Gastrocnemius medialis (tissue), 4 donors: ENCODE measurements at regions not wholly inside any gene's neighbourhood (a gene's known extent, or its start where the extent isn't known, plus 50 kb on each side); places are given as distances from the start of the nearest gene placed in this dataset.

Experiments used
- POLR2A ChIP-seq, 2 donors: fragments of 450-650 bp; IDR thresholded peaks; one replicate each; pipeline ENCODE4 v1.6.1; 2017; ENCODE audit warnings: antibody characterized with exemption in 2 of 2, mild to moderate bottlenecking in 2 of 2, moderate library complexity in 2 of 2
- TF ChIP-seq, protein P1 (sequence below), 5 experiments: fragments of 450-650 bp in 3 of 5; fragments of 200-600 bp in 2 of 5; sonication (generic) in 2 of 5; IDR thresholded peaks in 4 of 5; conservative IDR thresholded peaks in 1 of 5; 1 replicate in 4 of 5; 2 replicates in 1 of 5; pipeline ENCODE4 v1.5.1; 2016 to 2019; ENCODE audit warnings: antibody characterized with exemption in 5 of 5, mild to moderate bottlenecking in 3 of 5, moderate library complexity in 3 of 5

DNA sequence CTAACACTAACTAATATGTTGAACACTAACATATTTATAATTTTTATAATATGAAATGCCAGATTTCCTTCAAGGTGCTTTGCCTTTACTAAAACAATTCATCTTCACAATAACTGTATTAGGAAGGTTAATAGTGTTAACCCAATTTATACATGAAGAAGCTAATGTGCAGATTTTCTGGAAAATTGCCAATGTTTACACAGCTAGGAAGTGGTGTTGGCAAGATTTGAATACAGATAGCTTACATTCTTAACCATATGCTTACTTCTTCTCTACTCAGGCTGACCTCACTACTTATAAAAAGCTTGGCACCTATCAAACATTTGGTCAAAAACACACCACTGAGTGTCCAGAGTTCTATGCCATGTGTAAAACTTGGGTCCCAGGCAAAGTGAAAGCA, 445.4 kb upstream of the ITGA1 start:
- TF ChIP-seq, protein P1, sequence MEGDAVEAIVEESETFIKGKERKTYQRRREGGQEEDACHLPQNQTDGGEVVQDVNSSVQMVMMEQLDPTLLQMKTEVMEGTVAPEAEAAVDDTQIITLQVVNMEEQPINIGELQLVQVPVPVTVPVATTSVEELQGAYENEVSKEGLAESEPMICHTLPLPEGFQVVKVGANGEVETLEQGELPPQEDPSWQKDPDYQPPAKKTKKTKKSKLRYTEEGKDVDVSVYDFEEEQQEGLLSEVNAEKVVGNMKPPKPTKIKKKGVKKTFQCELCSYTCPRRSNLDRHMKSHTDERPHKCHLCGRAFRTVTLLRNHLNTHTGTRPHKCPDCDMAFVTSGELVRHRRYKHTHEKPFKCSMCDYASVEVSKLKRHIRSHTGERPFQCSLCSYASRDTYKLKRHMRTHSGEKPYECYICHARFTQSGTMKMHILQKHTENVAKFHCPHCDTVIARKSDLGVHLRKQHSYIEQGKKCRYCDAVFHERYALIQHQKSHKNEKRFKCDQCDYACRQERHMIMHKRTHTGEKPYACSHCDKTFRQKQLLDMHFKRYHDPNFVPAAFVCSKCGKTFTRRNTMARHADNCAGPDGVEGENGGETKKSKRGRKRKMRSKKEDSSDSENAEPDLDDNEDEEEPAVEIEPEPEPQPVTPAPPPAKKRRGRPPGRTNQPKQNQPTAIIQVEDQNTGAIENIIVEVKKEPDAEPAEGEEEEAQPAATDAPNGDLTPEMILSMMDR (IDR thresholded peaks at IDR 0.05 in 4 of 5, conservative IDR thresholded peaks at IDR 0.05 in 1 of 5), result no peak
- TF ChIP-seq POLR2A (IDR thresholded peaks at IDR 0.05), result no peak
